Activated CD4-positive, CD25-positive, alpha-beta regulatory T cell treated with anti-CD3 and anti-CD28 coated beads, Interleukin-2, amount 50 U/mL, for 24 hours (primary cell): ENCODE measurements at regions not wholly inside any gene's neighbourhood (a gene's known extent, or its start where the extent isn't known, plus 50 kb on each side); places are given as distances from the start of the nearest gene placed in this dataset.
"Not testable (repeated sequence)": the region's sequence is repeated elsewhere in the genome, so short reads cannot be mapped to it uniquely, and the experiment has no call there.

ENCODE experiments used
- ATAC-seq, 2 donors: fragments of 150-1000 bp; cut with Tn5 transposase; one replicate each; pipeline ENCODE4 v1.10.0; 2021; ENCODE audit warnings: mild to moderate bottlenecking in 1 of 2, moderate library complexity in 1 of 2

- ATAC-seq: not testable (repeated sequence)
Measured at GRCh38 chr5:18617191-18617590, 982.9 kb downstream of the TAF11L14 start.

- no peak for ATAC-seq
Measured at GRCh38 chr5:18630458-18631045, 996.3 kb downstream of the TAF11L14 start.

GRCh38 chr5:18652404-18653215 is 1018.4 kb downstream of the TAF11L14 start:
- ATAC-seq: no peak

GRCh38 chr5:18653216-18653752 is 1019.0 kb downstream of the TAF11L14 start:
- ATAC-seq: no peak

GRCh38 chr5:18660511-18660910 is 1026.3 kb downstream of the TAF11L14 start:
- no peak for ATAC-seq

GRCh38 chr5:18662231-18662630 is 1028.0 kb downstream of the TAF11L14 start:
- ATAC-seq: no peak

- ATAC-seq: not testable (repeated sequence)
Measured at GRCh38 chr5:18674212-18674611, 1040.0 kb downstream of the TAF11L14 start.

GRCh38 chr5:18675041-18675440 is 1040.8 kb downstream of the TAF11L14 start:
- no peak for ATAC-seq

GRCh38 chr5:18686253-18686652 is 1052.0 kb downstream of the TAF11L14 start:
- no peak for ATAC-seq

GRCh38 chr5:18687429-18687828 is 1053.2 kb downstream of the TAF11L14 start:
- no peak for ATAC-seq

- no peak for ATAC-seq
Measured at GRCh38 chr5:18699681-18700080, 1065.4 kb downstream of the TAF11L14 start.

GRCh38 chr5:18702821-18703220 is 1068.6 kb downstream of the TAF11L14 start:
- ATAC-seq: no peak

GRCh38 chr5:18712936-18713485 is 1078.8 kb downstream of the TAF11L14 start:
- no peak for ATAC-seq

- ATAC-seq: no peak
Measured at GRCh38 chr5:18720002-18720401, 1085.7 kb downstream of the TAF11L14 start.

- ATAC-seq: no peak
Measured at GRCh38 chr5:18732556-18733479, 1098.6 kb downstream of the TAF11L14 start.

- no peak for ATAC-seq
Measured at GRCh38 chr5:18736051-18736398, 1101.8 kb downstream of the TAF11L14 start.

- ATAC-seq: not testable (repeated sequence)
Measured at GRCh38 chr5:18736736-18737135, 1102.5 kb downstream of the TAF11L14 start.

GRCh38 chr5:18740301-18740700 is 1106.0 kb downstream of the TAF11L14 start:
- no peak for ATAC-seq

- ATAC-seq: no peak
Measured at GRCh38 chr5:18742830-18743229, 1108.6 kb downstream of the TAF11L14 start.

- ATAC-seq: peak in 1 of 2 donors; percentile 8
Measured at GRCh38 chr5:18744441-18744840, 1110.2 kb downstream of the TAF11L14 start.

- peak; percentile 18 for ATAC-seq
Measured at GRCh38 chr5:18745042-18745987, 1111.1 kb downstream of the TAF11L14 start.
